ENCODE measurements at regions not wholly inside any gene's neighbourhood (a gene's known extent, or its start where the extent isn't known, plus 50 kb on each side); places are given as distances from the start of the nearest gene placed in this dataset.

GRCh38 chr4:1540601-1541375 is 134.5 kb upstream of the NKX1-1 start:
- no peak for DNase-seq

DNA sequence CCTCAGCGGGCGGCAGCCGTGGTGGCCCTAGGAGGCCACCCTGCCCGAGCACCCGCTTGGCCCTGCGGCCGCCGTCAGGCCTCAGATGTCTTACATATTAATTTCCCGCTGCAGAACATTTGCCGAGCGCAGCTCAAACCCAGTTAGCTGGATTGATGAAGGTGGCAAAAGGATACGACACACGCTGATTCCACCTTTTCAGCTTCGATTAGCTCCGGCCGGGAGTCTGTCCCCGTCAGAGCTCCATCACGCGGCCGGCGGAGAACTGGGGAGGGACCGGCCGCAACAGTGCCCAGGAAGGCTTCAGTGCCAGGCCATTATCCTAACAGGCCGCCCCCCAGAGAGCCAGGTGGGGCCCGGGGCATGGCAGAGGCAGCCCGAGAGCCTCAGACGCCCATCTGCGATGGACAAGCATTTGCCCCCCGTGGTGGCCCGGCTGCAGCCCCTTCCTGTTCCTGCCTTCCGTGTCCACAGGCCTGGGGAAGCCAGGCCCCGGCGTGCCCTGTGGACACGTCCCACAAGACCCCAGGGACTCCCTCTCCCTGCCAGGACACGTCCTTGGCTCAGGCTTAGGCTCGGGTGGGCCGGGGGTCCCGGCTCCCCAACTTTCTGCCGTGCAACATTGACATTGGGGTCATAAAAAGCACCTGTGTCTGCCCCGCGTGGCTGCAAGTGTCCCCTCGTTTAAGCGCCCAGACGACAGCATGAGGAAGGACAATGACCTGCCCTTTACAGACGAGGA is 133.8 kb upstream of the NKX1-1 start:
- no peak for DNase-seq

DNA sequence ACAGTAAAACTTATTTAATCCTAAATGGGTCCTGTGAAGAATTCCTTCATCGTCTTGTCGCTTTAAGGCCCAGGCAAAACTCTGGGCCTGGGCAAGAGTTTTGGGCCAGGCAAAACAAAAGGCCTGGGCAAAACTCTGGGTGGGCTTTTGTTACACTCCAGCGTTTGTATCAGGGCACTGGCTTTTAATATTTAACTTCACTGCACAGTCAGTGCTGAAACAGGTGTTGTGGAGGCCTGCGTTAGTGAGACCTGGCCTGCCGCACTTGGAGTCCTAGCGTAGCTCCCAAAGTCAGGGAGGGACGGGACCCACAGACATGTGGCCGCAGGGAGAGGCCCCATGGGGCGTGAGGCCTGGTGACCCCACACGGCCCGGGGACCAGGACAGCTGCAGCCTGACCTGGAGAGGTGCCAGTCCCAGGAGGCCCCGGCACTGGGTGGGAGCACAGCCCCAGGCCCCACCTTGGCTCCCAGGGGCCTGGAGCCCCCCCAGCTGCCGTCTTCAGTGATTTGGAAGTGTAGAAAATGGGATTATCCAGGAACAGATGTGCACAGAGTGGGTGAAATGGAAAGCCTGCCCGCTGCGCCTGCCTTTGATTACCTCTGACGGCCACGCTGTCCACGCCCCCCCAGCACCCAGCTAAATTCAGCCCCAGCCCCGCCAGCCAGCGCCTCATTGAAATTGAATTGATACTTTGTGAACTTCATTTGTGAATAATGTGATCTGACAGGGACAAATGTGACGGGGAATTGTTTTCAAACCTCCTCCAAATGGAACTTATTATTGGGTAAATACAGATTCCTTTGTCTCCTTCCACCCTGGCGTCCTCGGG is 132.9 kb upstream of the NKX1-1 start:
- no peak for DNase-seq

GRCh38 chr4:1538096-1538410 is 131.8 kb upstream of the NKX1-1 start:
- DNase-seq: no peak

- no peak for DNase-seq
Measured at GRCh38 chr4:1537410-1538095, 131.3 kb upstream of the NKX1-1 start.

DNA sequence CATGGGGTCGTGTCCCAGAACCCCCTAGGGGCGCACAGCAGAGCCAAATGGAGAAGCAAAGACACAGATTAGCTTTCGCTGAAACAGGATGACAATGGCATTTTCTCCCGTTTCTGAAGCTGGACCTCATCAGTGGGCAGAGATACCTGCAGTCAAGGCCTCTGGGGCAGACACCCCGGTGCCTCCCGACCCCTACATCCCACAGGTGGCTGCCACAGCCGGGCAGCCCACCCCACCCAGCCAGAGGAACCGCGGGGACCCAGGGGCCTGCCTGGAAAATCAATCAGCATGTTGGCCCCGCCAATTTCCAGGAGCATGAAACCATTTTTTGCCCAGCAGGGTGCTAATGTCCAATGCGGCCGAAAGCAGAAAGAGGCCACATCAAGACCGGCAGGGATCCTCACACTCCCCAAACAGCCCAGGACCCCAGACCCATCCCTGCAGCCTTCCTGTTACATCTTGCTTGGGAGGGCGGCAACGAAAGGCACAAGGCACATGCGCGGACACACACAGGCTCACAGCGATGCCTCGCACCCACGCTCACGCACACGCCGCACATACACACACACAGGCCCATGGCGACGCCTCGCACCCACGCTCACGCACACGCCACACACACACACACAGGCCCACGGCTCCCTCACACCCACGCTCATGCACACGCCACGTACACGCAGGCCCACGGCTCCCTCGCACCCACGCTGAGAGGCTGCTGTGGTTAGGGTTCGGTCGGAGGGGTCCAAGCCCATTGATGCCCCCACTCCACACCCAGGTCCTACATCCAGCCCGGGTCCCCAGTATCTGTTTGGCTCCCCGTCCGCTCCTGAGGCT is 130.6 kb upstream of the NKX1-1 start:
- DNase-seq: no peak

- DNase-seq: no peak
Measured at GRCh38 chr4:1535926-1536578, 129.8 kb upstream of the NKX1-1 start.

- DNase-seq: no peak
Measured at GRCh38 chr4:1534876-1535526, 128.8 kb upstream of the NKX1-1 start.

- no peak for DNase-seq
Measured at GRCh38 chr4:1534095-1534872, 128.0 kb upstream of the NKX1-1 start.

GRCh38 chr4:1533501-1534064 is 127.3 kb upstream of the NKX1-1 start:
- DNase-seq: no peak

DNA sequence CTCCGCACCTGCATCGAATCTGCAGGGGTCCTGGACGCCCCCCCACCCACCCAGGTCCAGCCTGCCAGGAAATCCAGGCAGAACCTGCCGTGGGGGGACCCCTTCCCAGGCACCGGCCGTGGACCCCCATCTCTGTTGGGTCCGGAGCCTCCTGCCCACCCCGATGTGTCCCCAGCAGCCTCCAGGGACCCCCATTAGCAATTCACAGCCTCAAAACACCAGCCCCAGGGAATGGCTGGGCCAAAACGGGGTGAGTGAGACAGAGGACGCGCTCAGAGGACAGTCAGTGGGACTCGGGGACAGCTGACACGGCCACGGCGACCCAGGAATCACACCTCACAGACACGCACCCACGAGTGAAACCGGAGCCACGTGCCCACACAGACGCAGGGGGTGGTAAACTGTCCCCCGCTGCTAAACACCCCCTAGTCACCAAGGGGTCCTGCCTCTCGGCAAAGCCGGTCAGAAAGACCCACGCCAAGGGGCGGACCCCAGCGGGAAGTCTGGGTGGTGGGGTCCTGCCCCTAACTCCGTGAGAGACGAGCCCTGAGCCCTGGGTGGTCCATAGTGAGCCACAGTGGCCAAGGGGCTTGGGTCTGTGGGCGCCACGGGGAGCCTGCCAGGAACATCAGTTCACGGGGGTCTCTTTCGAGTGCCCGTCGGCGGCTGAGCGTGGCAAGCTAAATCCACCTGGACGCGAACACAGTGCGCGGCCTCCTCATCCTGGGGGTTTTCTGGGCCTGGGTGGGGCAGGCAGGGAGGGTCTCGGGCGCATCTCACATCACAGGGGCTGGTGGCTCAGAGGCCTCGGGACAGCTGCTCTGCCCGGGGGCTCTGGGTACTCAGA is 126.5 kb upstream of the NKX1-1 start:
- no peak for DNase-seq

DNA sequence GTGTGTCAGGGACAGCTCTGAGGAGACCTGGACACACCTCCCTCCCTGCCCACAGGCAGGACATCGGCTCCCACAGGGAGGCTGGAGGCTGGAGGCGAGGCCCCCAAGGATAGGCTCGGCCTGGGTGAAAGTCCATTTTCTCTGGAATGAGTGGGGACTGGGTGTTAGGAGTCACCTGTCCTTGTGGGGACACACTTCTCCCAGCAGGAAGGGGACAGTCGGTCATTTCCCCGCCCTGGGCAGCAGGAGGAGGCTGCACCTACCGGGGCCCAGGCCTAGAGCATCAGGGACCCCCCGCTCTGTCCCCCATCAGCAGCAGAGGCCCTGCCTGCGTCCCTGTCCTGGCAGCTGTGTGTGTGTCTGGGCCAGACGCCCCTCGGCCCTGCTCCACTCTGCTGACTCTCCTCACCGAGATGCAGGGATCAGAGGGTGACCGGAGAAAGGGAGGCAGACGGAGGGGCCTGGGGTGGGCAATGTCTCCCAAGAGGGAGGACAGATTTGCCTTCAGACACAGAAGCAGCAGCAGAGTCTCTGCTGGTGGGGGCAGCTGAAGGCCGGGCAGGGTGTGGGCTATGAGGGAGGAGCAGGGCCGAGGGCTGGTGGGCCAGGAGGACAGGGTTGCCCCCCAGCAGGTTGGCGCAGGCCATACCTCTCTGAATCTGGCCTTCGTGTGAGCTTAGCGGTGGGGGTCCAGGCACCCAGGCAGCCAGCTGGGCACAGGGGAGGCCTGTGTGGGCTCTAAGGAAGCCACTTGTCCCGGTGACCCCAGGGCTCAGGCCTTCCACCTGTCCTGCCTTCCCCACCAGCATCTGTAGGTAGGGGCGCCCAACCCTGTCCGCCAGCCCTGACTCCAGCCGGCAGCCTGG is 125.7 kb upstream of the NKX1-1 start:
- no peak for DNase-seq

- no peak for DNase-seq
Measured at GRCh38 chr4:1530356-1530755, 124.1 kb upstream of the NKX1-1 start.

- no peak for DNase-seq
Measured at GRCh38 chr4:1524761-1525160, 118.5 kb upstream of the NKX1-1 start.

DNA sequence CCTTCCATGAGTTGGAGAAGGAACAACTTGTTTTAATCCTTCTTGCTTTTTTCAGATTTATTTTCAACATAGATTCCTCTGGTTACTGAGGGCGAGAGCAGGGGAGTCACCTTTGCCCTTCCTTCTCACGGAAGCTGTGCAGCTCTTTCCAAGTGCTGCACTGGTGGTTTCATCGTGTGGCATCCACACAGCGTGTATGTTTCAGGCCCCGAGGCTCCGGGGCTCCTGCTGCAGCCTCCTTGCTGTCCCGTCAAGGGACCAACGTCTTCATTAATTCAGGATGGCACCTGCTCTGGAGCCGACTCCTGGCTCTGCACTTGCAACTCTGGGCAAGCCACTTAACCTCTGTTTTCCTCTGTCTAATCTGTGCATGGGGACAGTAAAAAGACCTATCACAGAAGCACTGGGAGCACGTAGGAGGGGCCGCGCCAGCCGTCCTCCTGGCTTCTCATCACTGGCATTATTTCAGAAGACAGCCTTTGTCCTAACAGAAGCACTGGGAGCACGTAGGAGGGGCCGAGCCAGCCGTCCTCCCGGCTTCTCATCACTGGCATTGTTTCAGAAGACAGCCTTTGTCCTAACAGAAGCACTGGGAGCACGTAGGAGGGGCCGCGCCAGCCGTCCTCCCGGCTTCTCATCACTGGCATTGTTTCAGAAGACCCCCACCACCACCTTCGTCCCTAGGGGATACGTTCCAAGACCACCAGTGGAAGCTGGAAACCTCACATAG is 117.8 kb upstream of the NKX1-1 start:
- DNase-seq: no peak

GRCh38 chr4:1523506-1523905 is 117.3 kb upstream of the NKX1-1 start:
- no peak for DNase-seq

- DNase-seq: no peak
Measured at GRCh38 chr4:1523033-1523432, 116.8 kb upstream of the NKX1-1 start.

Measured in NCI-H446 (cell line).